SK-N-SH treated with all-trans-retinoic acid at 6 μM for 48 hours (cell line): ENCODE measurements at regions not wholly inside any gene's neighbourhood (a gene's known extent, or its start where the extent isn't known, plus 50 kb on each side); places are given as distances from the start of the nearest gene placed in this dataset.

Source experiments
- ATAC-seq: fragments of 200-7000 bp; cut with Tn5 transposase; 3 replicates; pipeline ENCODE4 v1.9.1; 2020; ENCODE audit warnings: mild to moderate bottlenecking, moderate library complexity
- ARNTL ChIP-seq: fragments of 450-650 bp; formaldehyde crosslinking; IDR thresholded peaks from 2 replicates; pipeline ENCODE4 v1.5.0; 2020; ENCODE audit warnings: low read depth, mild to moderate bottlenecking, moderate library complexity, borderline replicate concordance
- BACH2 ChIP-seq: fragments of 250-450 bp; sonication (Bioruptor Pico); IDR thresholded peaks from 2 replicates; pipeline ENCODE4 v1.9.0; 2021; ENCODE audit warnings: mild to moderate bottlenecking, borderline replicate concordance
- CREB5 ChIP-seq: fragments of 250-450 bp; sonication (Bioruptor Pico); IDR thresholded peaks from 2 replicates; pipeline ENCODE4 v1.5.1; 2020; ENCODE audit warnings: low read depth, mild to moderate bottlenecking, moderate library complexity
- CSDC2 ChIP-seq: fragments of 250-450 bp; sonication (Bioruptor Pico); IDR thresholded peaks from 2 replicates; pipeline ENCODE4 v1.5.0; 2020; ENCODE audit warnings: mild to moderate bottlenecking, moderate library complexity
- CSRNP3 ChIP-seq: fragments of 250-450 bp; sonication (Bioruptor Pico); IDR thresholded peaks from 2 replicates; pipeline ENCODE4 v1.5.1; 2021; ENCODE audit warnings: mild to moderate bottlenecking, moderate library complexity
- ESRRG ChIP-seq: fragments of 250-450 bp; sonication (Bioruptor Pico); IDR thresholded peaks from 2 replicates; pipeline ENCODE4 v1.6.1; 2021; ENCODE audit warnings: mild to moderate bottlenecking
- GLIS3 ChIP-seq: fragments of 250-450 bp; sonication (Bioruptor Pico); IDR thresholded peaks from 2 replicates; pipeline ENCODE4 v1.5.0; 2020; ENCODE audit warnings: mild to moderate bottlenecking, moderate library complexity
- ISL1 ChIP-seq: fragments of 250-450 bp; sonication (Bioruptor Pico); IDR thresholded peaks from 2 replicates; pipeline ENCODE4 v2.1.2; 2022; ENCODE audit warnings: mild to moderate bottlenecking, moderate library complexity
- OSR1 ChIP-seq: fragments of 250-450 bp; sonication (Bioruptor Pico); IDR thresholded peaks from 2 replicates; pipeline ENCODE4 v1.8.0; 2022; ENCODE audit warnings: moderate library complexity, mild to moderate bottlenecking, inconsistent platforms
- PATZ1 ChIP-seq: fragments of 250-450 bp; sonication (Bioruptor Pico); IDR thresholded peaks from 2 replicates; pipeline ENCODE4 v1.8.0; 2020; ENCODE audit warnings: mild to moderate bottlenecking, moderate library complexity, borderline replicate concordance
- POU6F1 ChIP-seq: fragments of 250-450 bp; sonication (Bioruptor Pico); IDR thresholded peaks from 2 replicates; pipeline ENCODE4 v1.8.0; 2021; ENCODE audit warnings: low read depth, mild to moderate bottlenecking, moderate library complexity, borderline replicate concordance
- PPARA ChIP-seq: fragments of 250-450 bp; sonication (Bioruptor Pico); IDR thresholded peaks from 2 replicates; pipeline ENCODE4 v1.5.0; 2020; ENCODE audit warnings: mild to moderate bottlenecking, borderline replicate concordance
- SNAI2 ChIP-seq: fragments of 250-450 bp; sonication (Bioruptor Pico); IDR thresholded peaks from 2 replicates; pipeline ENCODE4 v1.5.0; 2020; ENCODE audit warnings: mild to moderate bottlenecking, moderate library complexity
- TCF4 ChIP-seq: fragments of 250-450 bp; sonication (Bioruptor Pico); IDR thresholded peaks from 2 replicates; pipeline ENCODE4 v1.8.0; 2021; ENCODE audit warnings: mild to moderate bottlenecking, moderate library complexity, borderline replicate concordance
- TOX ChIP-seq: fragments of 250-450 bp; sonication (Bioruptor Pico); IDR thresholded peaks from 2 replicates; pipeline ENCODE4 v1.8.0; 2021; ENCODE audit warnings: mild to moderate bottlenecking, moderate library complexity, borderline replicate concordance
- TSHZ2 ChIP-seq: fragments of 250-450 bp; sonication (Bioruptor Pico); IDR thresholded peaks from 2 replicates; pipeline ENCODE4 v1.5.0; 2020; ENCODE audit warnings: mild to moderate bottlenecking, moderate library complexity
- ZC3H10 ChIP-seq: fragments of 250-450 bp; sonication (Bioruptor Pico); IDR thresholded peaks from 2 replicates; pipeline ENCODE4 v1.5.1; 2021; ENCODE audit warnings: mild to moderate bottlenecking, moderate library complexity
- ZFP3 ChIP-seq: fragments of 250-450 bp; sonication (Bioruptor Pico); IDR thresholded peaks from 2 replicates; pipeline ENCODE4 v1.5.0; 2020; ENCODE audit warnings: mild to moderate bottlenecking, moderate library complexity
- ZFP30 ChIP-seq: fragments of 450-650 bp; formaldehyde crosslinking; IDR thresholded peaks from 2 replicates; pipeline ENCODE4 v1.5.0; 2022; ENCODE audit warnings: mild to moderate bottlenecking, moderate library complexity
- ZNF565 ChIP-seq: fragments of 450-650 bp; formaldehyde crosslinking; conservative IDR thresholded peaks from 2 replicates; pipeline ENCODE4 v1.5.0; 2020; ENCODE audit warnings: low read depth, mild to moderate bottlenecking, moderate library complexity
- ZNF70 ChIP-seq: fragments of 450-650 bp; formaldehyde crosslinking; IDR thresholded peaks from 2 replicates; pipeline ENCODE4 v1.5.0; 2020; ENCODE audit warnings: mild to moderate bottlenecking, moderate library complexity
- ZNF8 ChIP-seq: fragments of 450-650 bp; formaldehyde crosslinking; IDR thresholded peaks from 2 replicates; pipeline ENCODE4 v1.5.0; 2020; ENCODE audit warnings: mild to moderate bottlenecking, moderate library complexity

- TF ChIP-seq POU6F1 (CRISPR knock-in tag) (no peak), ZC3H10 (CRISPR knock-in tag) (no peak), TOX (CRISPR knock-in tag) (no peak), ARNTL (CRISPR knock-in tag) (no peak), OSR1 (CRISPR knock-in tag) (no peak), ZFP30 (no peak)
- no peak for ATAC-seq
These were observed 380.0 kb upstream of the MARCKS start for GRCh38 chr6:113476937-113477839.

- ATAC-seq, result no peak
- TF ChIP-seq ZNF70 (CRISPR knock-in tag) (no peak), SNAI2 (CRISPR knock-in tag) (no peak), ISL1 (CRISPR knock-in tag) (no peak), ARNTL (CRISPR knock-in tag) (no peak), ZNF8 (no peak), BACH2 (CRISPR knock-in tag) (no peak), ZNF565 (no peak), TOX (CRISPR knock-in tag) (no peak)
These were observed 376.5 kb upstream of the MARCKS start for GRCh38 chr6:113480616-113481015.

GRCh38 chr6:113481458-113481857 lies 375.7 kb upstream of the MARCKS start:
- ATAC-seq, result no peak
- TF ChIP-seq CREB5 (no peak), PATZ1 (CRISPR knock-in tag) (no peak), TOX (CRISPR knock-in tag) (no peak), ZNF565 (no peak), OSR1 (CRISPR knock-in tag) (no peak), CSDC2 (CRISPR knock-in tag) (no peak), PPARA (CRISPR knock-in tag) (no peak), CSRNP3 (no peak), ZC3H10 (CRISPR knock-in tag) (no peak), ZFP3 (no peak), TCF4 (no peak), POU6F1 (CRISPR knock-in tag) (no peak), GLIS3 (CRISPR knock-in tag) (no peak), TSHZ2 (CRISPR knock-in tag) (no peak), ZFP30 (no peak), ZNF70 (CRISPR knock-in tag) (no peak), ARNTL (CRISPR knock-in tag) (no peak), ZNF8 (no peak), ESRRG (CRISPR knock-in tag) (no peak)
